Femur (tissue), 1 donor: ENCODE measurements at regions not wholly inside any gene's neighbourhood (a gene's known extent, or its start where the extent isn't known, plus 50 kb on each side); places are given as distances from the start of the nearest gene placed in this dataset.
"Not testable (repeated sequence)": the region's sequence is repeated elsewhere in the genome, so short reads cannot be mapped to it uniquely, and the experiment has no call there.

ENCODE experiments used
- DNase-seq: peaks from one replicate; pipeline ENCODE4 v3.0.0-alpha.2; 2017

GRCh38 chr5:144773628-144774027, 603.0 kb downstream of the KCTD16 start:
- no peak for DNase-seq

DNA sequence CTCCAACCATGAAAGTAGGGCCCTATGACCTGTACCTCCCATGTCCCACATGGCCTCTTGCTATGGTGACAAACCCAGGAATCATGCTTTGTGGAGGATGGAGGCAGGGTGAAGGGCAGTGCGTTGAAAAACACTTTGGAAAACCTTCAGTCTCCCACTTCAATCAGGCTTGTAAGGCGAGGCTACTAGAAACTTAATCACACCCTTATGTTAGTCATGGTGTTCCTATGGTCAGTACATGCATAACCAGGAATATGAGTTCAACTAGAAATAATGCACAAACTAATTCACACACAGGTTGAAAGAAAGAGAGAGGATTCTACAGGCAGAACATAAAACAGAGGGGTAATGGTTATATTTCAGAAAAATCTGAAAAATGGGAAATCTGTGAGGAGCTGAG, 601.1 kb downstream of the KCTD16 start:
- DNase-seq, result no peak

- DNase-seq, result no peak
Observed at GRCh38 chr5:144742361-144742760, 571.7 kb downstream of the KCTD16 start.

DNA sequence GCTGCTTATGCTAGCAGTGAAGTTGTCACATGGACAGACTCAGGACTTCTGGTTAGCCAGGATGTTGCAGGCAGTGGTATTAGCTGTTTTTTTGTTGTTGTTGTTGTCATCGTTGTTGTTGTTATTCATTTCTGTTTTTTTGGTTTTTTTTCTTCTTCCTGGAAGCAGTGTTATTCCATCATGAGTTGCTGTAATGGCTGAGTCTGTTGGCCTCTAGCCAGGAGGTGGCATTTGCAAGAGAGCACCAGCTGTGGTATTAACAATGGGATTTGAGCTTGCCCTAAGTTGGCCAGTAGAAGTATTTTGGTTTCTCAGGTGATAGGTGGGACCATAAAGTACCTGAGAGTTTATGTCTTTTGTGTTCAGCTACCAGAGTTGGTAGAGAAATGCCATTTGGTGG, 561.1 kb downstream of the KCTD16 start:
- no peak for DNase-seq

DNA sequence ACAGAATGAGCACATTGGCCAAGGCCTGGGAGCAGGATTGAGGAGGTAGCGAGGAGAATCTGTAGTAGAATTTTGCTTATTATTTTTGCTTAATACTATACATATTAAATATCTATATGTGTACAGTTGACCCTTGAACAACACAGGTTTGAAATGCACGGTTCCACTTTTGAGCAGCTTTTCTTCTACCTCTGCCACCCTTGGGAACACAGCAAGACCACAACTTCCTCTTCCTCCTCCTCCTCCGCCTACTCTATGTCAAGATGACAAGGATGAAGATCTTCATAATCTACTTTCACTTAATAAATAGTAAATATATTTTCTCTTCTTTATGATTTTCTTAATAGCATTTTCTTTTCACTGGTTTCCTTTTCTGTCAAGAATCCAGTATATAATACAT, 541.4 kb downstream of the KCTD16 start:
- no peak for DNase-seq

DNA sequence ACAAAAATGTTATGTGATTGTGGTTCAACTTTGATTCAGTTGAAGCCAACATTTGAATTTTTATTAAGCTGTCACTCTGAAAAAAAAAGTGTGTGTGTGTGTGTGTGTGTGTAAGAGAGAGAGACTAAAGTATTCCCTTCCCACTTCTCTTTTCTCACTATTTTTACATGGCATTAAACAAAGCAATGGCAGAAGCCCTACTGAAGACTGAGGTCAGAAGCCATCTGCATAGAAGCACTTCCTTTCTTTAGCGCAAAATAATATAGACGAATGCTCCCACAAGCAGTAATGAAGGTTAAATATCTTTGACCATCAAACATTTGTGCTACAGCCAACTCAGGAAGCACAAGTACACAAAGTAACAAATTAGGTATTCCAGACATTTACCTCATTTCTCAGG, 540.5 kb downstream of the KCTD16 start:
- no peak for DNase-seq

DNA sequence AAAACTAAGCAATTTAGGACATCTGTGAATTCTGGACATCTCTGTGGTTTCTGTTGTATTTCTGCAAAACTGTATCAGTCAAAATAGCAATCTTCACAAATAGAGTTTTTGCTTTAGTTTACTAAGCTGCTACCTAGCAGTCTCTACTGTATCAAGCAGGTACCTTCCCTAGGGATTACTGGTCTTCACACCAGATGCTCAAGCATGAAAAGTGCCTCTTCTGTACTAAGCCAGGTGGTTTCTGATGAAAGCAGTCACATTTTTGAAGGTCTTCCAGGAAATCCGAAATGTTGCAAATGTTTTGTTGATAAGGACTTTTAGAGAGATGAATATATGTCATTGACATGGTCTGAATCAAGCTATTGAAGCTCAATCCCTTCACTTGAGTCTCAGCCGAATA, 540.0 kb downstream of the KCTD16 start:
- no peak for DNase-seq

DNA sequence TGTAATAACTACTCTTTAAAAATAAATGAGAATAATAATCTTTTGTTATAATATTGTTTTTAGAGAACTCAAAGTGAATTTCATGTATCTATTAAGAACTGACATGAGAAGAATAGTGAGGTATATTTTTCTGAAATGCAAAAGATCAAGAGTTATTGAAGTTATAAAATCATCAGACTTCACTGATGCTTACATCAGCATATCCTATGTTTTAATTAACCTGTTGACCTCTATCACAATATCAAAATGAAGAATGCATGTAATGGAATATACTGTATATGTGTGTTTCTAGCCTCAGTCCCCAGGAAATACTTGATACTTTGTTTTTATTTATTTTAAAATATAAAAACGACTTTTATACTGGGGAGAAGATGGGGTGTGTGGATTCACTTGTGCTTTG, 533.1 kb downstream of the KCTD16 start:
- DNase-seq, result no peak

GRCh38 chr5:144698484-144698883, 527.8 kb downstream of the KCTD16 start:
- no peak for DNase-seq

- DNase-seq, result no peak
Observed at GRCh38 chr5:144697847-144698262, 527.2 kb downstream of the KCTD16 start.

DNA sequence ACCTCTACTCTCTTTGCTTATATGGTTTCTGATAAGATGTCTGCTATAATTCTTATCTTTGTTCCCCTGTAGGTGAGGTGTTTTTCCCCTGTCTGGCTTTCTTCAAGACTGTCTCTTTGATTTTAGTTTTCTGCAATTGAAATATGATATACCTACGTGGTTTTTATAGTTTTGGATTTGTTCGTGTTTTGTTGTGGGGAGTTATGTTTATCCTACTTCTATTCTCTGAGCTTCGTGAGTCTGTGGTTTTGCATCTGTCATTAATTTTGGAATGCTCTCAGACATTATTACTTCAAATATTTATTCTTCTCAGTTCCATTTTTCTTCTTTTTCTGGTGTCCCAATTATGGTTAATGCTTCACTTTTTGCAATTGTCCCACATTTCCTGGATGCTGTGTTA, 521.3 kb downstream of the KCTD16 start:
- no peak for DNase-seq

DNA sequence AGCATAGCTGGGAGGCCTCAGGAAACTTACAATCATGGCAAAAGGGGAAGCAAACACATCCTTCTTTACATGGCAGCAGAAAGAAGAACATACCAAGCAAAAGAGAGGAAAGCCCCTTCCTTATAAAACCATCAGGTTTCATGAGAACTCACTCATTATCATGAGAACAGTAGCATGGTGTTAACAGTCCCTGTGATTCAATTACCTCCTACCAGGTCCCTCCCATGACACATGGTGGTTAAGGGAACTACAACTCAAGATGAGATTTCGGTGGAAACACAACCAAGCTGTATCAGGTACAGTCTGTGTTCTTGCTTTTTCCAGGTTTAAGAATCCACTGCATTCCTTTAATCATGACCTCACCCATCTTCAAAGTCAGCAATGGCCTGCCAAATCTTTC, 514.2 kb downstream of the KCTD16 start:
- no peak for DNase-seq

DNA sequence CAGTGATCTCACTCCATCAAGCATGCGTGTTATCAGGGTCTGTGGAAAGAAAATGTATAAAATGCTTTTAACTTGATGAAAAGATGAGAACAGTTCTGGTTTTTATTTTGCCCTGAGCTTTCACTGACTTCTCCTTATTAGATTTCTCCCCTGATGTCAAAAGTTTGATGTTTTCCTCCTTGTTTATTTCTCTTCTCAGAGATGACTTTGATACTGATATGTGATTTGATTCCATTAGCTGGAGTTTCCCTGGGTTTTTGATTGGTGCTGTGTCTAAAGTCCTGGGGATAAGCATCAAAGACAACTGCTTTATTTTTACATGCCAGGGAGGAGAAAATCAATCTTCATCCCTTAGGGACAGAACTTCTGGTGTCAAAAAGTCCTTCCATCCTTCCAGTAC, 510.0 kb downstream of the KCTD16 start:
- DNase-seq, result no peak

DNA sequence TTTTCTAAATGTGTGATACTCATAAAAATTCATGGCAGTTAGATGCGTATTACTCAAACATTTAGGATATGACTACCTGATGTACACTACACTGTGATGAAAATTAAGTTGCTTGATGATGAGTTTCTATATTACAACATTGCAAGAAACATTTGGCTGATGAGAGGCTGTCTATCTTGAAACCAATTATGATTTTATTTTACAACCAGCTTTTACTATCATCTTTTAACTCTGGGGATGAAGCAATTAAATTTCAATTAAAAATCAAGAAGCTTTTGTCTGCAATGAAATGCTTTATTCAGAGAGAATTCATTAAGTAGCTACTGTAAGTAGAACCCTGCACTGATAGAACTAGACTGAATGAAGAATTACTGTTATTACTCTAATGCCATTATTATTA, 500.4 kb downstream of the KCTD16 start:
- no peak for DNase-seq

DNA sequence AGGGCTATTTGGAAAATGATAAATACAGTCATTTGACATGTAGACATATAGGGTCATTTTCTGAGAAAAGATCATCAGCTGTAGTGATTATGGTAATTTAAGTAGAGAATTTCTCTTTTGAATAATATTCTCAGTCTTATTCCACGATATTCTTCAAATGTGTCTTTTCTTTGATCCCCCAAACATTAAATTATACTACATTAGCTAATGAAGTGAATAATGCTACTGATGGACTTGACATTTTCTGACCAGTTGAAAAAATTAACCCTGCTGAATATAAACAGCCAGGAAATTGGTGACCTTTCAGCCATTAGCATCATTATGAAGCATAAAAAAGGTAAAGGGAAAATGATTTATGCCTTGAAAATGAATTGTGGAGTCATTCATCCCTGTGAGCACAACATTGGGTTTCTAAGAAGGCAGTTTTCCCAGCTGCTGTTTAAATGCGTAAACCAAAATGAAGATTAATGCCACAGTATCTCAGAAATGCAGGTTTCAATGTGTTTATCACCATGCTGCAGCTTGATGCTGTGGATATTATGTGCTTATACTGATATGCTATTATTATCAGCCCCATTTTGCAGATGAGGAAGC, 489.1 kb downstream of the KCTD16 start:
- DNase-seq, result no peak

GRCh38 chr5:144644317-144644716, 473.6 kb downstream of the KCTD16 start:
- DNase-seq, result no peak

DNA sequence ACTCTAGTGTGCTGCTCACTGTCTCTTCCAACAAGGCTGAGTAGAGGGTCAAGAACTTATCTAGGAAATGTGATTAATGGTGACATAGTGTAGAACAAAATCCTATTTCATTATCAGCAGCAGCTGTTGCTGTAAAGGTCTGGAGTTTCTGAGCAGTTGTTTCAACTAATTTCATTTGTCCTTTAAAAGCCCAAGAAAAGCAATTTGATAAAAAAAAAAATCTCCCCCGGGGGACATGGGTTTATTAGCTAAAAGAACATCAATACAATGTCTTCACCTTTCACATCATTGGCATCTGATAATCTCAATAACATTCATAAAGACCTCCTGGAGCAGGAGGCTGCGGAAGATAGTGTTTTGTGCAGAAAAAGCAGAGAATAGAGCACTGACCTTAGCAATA, 468.1 kb downstream of the KCTD16 start:
- no peak for DNase-seq

DNA sequence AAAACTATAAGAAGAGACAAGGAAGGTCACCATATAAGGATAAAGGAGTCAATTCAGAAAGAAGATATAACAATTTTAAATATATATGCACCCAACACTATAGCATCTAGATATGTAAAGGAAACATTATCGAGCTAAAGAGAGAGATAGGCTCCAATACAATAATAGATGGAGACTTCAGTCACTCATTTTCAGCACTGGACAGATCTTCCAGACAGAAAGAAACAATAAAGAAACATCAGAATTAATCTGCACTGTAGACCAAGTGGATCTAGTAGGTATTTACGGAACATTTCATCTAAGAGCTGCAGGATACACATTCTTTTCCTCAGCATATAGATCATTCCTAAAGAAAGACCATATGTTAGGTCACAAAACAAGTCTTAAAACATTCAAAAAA, 463.5 kb downstream of the KCTD16 start:
- DNase-seq, result no peak

DNA sequence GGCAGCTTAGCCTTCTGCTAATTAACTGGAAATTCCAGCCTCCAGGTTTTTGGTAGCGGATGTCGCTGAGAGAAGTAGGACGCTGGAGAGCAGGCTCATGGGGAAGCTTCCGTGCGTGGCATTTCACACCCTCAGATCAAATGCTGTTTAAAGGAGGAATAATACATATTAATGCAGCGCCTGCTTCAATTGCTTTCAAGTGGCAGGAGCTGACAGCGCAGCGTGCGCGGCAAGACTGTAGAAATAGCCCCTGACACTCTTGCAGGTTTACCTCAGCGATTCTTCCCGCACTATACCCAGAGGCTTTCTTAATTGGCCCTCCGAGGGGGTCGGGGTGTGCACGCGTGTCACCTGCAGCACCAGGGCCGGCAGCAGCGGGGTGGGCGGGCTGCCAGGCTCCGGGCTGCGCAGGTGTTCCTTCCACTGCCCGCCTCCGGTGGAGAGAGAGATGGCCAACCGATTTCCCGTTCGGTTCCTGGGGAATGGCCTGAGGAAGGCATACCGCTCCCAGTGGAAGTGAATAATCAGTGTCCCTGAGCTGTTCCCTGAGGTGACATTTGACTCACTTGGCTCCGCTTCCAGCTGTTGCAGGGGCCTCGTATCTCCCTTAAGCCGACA, 427.9 kb downstream of the KCTD16 start:
- DNase-seq, result no peak

DNA sequence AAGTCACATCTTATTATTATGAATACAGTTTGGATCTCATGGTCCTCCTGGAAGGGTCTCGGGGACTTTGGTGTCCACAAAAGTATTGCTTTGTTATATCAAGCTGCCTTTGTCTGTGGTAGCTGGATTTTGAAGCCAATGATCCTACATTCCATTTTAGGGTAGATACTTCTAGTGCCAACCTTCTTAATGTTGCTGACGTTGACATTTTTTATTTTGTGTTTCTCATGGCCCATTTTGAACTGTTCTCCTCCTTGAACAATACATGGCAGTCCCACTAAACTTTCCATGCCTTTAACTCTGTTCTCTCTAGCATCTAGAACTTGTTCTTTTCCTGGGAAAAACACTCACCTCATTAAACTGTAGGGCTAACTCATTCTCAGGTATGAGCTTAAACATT, 425.8 kb downstream of the KCTD16 start:
- DNase-seq, result no peak

- DNase-seq, result no peak
Observed at GRCh38 chr5:144594919-144595318, 424.2 kb downstream of the KCTD16 start.

DNA sequence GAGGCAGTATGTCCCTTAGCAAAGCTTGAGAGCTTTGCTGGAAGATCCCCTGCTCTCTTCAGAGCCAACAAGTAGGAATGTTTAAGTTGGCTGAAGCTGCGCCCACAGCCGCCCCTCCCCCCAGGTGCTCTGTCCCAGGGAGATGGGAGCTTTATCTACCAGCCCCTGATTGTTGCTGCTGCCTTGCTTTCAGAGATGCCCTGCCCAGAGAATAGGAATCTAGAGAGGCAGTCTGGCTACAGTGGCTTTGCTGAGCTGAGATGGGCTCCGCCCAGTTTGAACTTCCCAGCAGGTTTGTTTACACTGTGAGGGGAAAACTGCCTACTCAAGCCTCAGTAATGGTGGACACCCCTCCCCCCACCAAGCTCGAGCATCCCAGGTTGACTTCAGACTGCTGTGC, 423.6 kb downstream of the KCTD16 start:
- DNase-seq, result not testable (repeated sequence)

DNA sequence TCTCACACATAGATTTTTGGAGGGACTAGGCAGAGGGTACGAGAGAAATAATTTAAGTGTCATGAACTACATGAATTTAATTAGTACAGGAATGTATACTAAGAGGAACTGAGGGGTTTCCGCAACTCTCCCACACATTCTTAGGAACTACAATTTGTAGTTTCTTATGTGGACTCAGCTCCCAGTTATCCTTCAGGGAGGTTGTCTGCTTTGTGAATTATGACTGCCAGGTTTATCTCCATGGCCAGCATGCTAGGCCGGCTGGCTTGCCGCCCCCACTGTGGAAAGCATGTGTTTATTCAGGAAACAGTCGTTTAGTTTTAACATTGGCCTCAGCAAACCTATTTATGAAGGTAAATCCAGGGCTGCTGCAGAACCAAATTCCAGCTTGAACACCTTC, 415.0 kb downstream of the KCTD16 start:
- no peak for DNase-seq

DNA sequence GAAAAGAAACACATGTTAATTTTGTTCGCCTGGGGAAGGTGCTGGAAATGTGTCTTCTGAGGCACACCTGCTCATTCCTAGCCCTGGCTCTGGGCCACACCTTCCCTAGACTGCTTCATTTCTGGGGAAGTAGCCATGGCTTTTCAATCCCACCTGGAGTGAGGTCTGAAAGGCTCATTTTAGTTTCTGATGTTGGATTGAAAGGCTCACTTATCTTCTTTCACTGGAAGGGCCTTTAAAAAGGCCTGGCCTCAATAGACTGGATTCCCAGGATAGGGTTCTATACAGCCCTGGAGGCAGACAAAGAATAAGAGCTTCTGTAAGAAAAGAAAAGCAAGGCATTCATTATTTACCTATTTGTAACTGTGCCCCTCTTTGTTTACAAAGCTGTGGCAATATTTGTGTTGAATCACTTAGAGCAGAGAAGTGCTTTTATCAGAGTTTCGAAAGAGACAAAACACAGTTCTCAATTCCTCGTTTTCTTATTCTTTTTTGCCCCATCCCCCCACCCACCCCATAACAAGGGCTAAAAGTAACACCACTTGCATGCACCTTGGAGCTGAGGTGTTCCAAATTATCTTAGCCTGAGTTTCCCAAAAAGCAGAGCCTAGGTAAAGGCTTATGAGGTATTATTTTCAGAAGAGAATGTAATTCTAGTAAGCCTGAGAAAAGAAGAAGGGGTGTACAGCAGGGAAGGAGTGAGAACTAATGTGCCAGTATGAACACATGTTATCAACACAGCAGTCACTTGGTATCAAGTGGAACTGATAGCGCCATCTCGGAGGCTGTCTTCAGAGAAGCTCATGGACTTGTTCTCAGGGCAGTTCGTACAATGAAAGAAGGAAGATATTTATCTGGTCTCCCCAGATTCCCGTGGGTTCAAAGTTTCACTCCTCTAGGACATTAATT, 413.1 kb downstream of the KCTD16 start:
- DNase-seq, result no peak
